Ascending aorta (tissue), 2 donors: ENCODE measurements at regions not wholly inside any gene's neighbourhood (a gene's known extent, or its start where the extent isn't known, plus 50 kb on each side); places are given as distances from the start of the nearest gene placed in this dataset.

Experiments
- DNase-seq, 2 donors: peaks; one replicate each; pipeline ENCODE4 v3.0.0-alpha.2; 2019; ENCODE audit warnings: low spot score in 2 of 2
- H3K27ac ChIP-seq, 2 donors: fragments of 200-600 bp; sonication (generic); one replicate each; pipeline ENCODE4 v1.5.1; 2016 to 2017; ENCODE audit warnings: mild to moderate bottlenecking in 1 of 2
- H3K27me3 ChIP-seq: fragments of 200-600 bp; sonication (generic); one replicate; pipeline ENCODE4 v1.5.1; 2017
- H3K36me3 ChIP-seq, 2 donors: fragments of 200-600 bp; sonication (generic); one replicate each; pipeline ENCODE4 v1.5.1; 2016
- H3K4me1 ChIP-seq, 2 donors: fragments of 200-600 bp; sonication (generic); one replicate each; pipeline ENCODE4 v1.5.1; 2016 to 2017; ENCODE audit warnings: mild to moderate bottlenecking in 1 of 2
- H3K4me3 ChIP-seq, 2 donors: fragments of 200-600 bp; sonication (generic); one replicate each; pipeline ENCODE4 v1.5.1; 2016 to 2017; ENCODE audit warnings: mild to moderate bottlenecking in 1 of 2
- H3K9me3 ChIP-seq, 2 donors: fragments of 200-600 bp; sonication (generic); one replicate each; pipeline ENCODE4 v1.5.1; 2016
- intact Hi-C: fragments of 100-400 bp; cut with DNase I; formaldehyde crosslinking; loops from one replicate; pipeline ENCODE4 v1.15.1; 2023
- TF ChIP-seq, protein P1 (sequence below), 3 experiments: fragments of 200-600 bp in 2 of 3; fragments of 450-650 bp in 1 of 3; sonication (generic) in 2 of 3; IDR thresholded peaks; one replicate each; pipeline ENCODE4 v1.5.1; 2016 to 2019; ENCODE audit warnings: antibody characterized with exemption in 3 of 3, mild to moderate bottlenecking in 1 of 3, moderate library complexity in 1 of 3

DNA sequence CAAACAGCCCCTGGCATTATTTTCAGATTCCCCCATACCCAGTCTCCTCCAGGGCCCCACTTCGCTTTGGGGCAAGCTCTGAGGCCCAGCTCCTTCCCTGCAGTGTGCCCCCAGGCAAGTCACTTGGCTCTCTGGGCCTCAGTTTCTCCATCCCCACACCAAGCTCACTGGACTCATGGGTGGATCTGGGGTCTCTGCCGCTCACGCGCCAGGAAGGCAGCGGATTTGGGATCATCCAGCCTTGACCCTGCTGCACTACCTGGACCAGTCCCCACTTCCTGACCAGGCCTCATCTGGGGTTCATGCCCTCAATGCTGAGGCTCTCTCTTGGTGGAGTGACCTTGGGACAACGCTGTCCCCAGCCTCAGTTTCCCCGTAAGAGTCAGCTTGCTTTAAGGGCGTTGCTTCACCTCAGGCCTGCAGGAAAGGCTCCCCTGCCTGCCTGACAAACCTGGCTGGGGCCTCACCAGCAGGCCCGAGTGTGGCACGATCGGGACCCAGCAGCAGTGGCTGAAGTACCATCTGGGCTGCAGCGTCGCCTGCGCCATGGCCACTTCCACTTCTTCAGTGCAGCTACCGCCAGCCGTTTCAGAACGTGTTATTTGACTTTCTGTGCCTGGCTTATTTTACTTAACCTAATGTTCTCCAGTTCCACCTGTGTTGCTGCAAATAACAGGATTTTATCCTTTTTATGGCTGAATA lies 519.6 kb upstream of the SEMA6A start:
- no peak for DNase-seq
- intact Hi-C loops, result no loop called here
- Histone ChIP-seq H3K4me1 (no peaks in the 10 kb centered on the region), H3K36me3 (no peaks in the 10 kb centered on the region), H3K27ac (no peak overlapping the region), H3K27me3 (no peaks in the 10 kb centered on the region), H3K4me3 (no peak overlapping the region), H3K9me3 (no peaks in the 10 kb centered on the region)
- TF ChIP-seq, protein P1, sequence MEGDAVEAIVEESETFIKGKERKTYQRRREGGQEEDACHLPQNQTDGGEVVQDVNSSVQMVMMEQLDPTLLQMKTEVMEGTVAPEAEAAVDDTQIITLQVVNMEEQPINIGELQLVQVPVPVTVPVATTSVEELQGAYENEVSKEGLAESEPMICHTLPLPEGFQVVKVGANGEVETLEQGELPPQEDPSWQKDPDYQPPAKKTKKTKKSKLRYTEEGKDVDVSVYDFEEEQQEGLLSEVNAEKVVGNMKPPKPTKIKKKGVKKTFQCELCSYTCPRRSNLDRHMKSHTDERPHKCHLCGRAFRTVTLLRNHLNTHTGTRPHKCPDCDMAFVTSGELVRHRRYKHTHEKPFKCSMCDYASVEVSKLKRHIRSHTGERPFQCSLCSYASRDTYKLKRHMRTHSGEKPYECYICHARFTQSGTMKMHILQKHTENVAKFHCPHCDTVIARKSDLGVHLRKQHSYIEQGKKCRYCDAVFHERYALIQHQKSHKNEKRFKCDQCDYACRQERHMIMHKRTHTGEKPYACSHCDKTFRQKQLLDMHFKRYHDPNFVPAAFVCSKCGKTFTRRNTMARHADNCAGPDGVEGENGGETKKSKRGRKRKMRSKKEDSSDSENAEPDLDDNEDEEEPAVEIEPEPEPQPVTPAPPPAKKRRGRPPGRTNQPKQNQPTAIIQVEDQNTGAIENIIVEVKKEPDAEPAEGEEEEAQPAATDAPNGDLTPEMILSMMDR (IDR thresholded peaks at IDR 0.05), result no peak

DNA sequence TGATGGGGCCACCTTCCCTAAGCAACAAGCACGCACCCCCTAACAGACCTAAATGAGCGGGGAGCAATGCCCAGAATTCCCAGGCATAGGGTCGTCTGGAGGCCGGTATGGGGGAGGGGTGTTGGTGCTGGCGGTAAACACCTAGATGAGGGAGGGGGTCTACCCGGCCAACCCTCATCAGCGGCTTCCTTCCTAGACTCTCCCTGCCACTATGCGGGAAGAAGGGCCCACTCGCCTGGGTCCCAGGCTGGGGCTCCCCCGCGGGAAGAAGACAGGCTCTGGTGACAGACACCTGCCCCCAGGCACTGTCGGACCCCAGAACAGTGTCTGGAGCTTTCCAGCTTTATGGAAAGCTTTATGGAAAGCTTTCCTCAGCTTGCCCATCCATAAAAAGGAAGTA lies 519.0 kb upstream of the SEMA6A start:
- no peaks in the 10 kb centered on the region for H3K27me3 ChIP-seq
- H3K27ac ChIP-seq, result no peak overlapping the region
- intact Hi-C loops, result no loop called here
- no peaks in the 10 kb centered on the region for H3K36me3 ChIP-seq
- no peaks in the 10 kb centered on the region for H3K9me3 ChIP-seq
- no peaks in the 10 kb centered on the region for H3K4me1 ChIP-seq
- TF ChIP-seq, protein P1 (IDR thresholded peaks at IDR 0.05), result no peak
- no peak overlapping the region for H3K4me3 ChIP-seq
- DNase-seq, result no peak

DNA sequence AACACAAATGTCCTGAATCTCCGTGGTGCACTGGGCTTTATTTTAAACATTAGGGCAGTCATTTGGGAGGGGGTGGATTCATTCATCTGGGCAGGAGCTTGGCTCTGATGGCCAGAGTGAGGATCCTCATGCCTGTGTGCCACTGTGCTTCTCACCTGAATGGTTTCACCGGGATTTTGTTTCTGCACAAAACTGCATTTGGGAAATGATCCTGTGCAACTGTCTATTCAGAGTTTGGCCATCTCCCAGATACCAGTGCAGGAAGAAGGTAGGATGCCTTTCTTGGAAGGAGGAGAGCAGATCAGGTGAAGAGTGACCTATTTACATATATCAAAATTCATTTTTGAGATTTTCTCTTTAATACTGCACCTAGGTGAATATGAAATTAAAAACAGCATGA lies 514.4 kb upstream of the SEMA6A start:
- Histone ChIP-seq H3K9me3 (no peaks in the 10 kb centered on the region), H3K27me3 (no peaks in the 10 kb centered on the region), H3K36me3 (no peaks in the 10 kb centered on the region), H3K4me3 (no peak overlapping the region), H3K27ac (no peak overlapping the region), H3K4me1 (no peaks in the 10 kb centered on the region)
- no peak for DNase-seq
- intact Hi-C loops, result no loop called here
- TF ChIP-seq, protein P1 (IDR thresholded peaks at IDR 0.05), result no peak

DNA sequence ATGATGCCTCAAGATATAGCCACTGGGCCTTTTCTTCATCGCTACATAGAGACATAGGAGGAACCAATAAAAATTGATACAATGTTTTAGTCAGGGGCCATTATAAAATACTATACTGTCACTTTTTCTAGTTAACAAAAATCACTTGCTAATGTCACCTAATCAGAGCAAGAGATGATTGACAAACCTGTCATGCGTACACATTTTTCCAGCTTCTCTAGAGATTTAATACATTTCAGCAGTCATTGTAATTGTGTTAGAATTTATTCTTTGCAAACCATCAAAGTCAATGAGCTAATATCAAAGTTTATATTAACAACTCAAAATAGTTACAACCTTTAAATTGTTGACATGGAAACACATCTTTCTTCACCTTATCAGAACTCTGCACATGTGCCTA lies 513.6 kb upstream of the SEMA6A start:
- TF ChIP-seq, protein P1 (IDR thresholded peaks at IDR 0.05), result no peak
- Histone ChIP-seq H3K4me1 (no peaks in the 10 kb centered on the region), H3K27ac (no peak overlapping the region), H3K36me3 (no peaks in the 10 kb centered on the region), H3K9me3 (no peaks in the 10 kb centered on the region), H3K27me3 (no peaks in the 10 kb centered on the region), H3K4me3 (no peak overlapping the region)
- no peak for DNase-seq
- intact Hi-C loops, result no loop called here

DNA sequence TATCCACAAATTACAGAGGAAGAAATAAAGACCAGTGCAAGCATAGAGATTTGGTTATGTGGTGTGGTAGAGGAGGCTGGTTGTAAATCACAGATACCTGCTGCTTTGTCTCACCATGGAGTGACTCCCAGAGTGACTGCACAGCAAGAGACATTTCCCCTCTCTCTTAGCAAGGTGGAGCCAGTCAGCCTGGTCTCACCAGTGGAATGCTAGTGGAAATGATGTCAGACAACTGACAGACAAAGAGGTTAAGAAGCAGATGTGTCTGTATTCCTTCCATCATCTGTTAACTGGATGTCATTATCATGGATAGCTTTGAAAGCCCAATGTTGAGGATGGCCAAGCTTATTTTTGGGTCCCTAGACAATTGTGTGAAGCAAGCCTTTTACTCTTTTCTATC lies 509.4 kb upstream of the SEMA6A start:
- no peaks in the 10 kb centered on the region for H3K9me3 ChIP-seq
- no peak overlapping the region for H3K4me3 ChIP-seq
- TF ChIP-seq, protein P1 (IDR thresholded peaks at IDR 0.05), result no peak
- no peak for DNase-seq
- H3K4me1 ChIP-seq, result no peaks in the 10 kb centered on the region
- intact Hi-C loops, result no loop called here
- H3K27me3 ChIP-seq, result no peaks in the 10 kb centered on the region
- H3K36me3 ChIP-seq, result no peaks in the 10 kb centered on the region
- no peak overlapping the region for H3K27ac ChIP-seq

DNA sequence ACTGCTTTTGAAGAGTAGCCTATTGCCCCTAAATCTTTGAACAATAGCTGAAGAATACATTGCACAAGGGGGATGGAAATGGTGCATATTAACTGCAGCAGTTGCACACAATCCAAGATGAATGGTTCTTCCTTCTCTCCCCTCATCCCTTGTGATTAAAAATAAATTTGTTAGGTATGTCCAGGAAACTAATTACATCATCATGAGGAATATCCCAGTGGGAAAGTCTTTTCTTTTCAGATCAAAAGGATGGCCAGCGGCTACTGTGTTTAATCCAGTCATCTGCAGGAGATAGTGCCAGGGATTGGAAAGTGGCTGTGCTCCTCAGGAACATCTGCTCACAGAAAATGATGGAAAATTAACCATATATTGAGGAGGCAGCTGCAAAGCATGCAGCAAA lies 508.4 kb upstream of the SEMA6A start:
- Histone ChIP-seq H3K4me3 (no peak overlapping the region), H3K9me3 (no peaks in the 10 kb centered on the region), H3K4me1 (no peaks in the 10 kb centered on the region), H3K27me3 (no peaks in the 10 kb centered on the region), H3K27ac (no peak overlapping the region), H3K36me3 (no peaks in the 10 kb centered on the region)
- TF ChIP-seq, protein P1 (IDR thresholded peaks at IDR 0.05), result no peak
- DNase-seq, result no peak
- intact Hi-C loops, result no loop called here
